Mammary epithelial cell (primary cell): ENCODE measurements at regions not wholly inside any gene's neighbourhood (a gene's known extent, or its start where the extent isn't known, plus 50 kb on each side); places are given as distances from the start of the nearest gene placed in this dataset.

Experiments
- EZH2 ChIP-seq: IDR thresholded peaks from 2 replicates; pipeline ENCODE4 v1.6.1; 2012; ENCODE audit warnings: low read length, inconsistent platforms, borderline replicate concordance
- TF ChIP-seq, protein P1 (sequence below), 2 donors: IDR thresholded peaks in 1 of 2; conservative IDR thresholded peaks in 1 of 2; 2 replicates each; pipeline ENCODE4 v1.5.1; 2011 to 2012; ENCODE audit warnings: inconsistent platforms in 2 of 2, low read length in 2 of 2, mild to moderate bottlenecking in 2 of 2, control low read depth in 1 of 2, low read depth in 1 of 2; ENCODE audit not compliant: insufficient read depth in 1 of 2; ENCODE audit errors: extremely low read depth in 1 of 2

DNA sequence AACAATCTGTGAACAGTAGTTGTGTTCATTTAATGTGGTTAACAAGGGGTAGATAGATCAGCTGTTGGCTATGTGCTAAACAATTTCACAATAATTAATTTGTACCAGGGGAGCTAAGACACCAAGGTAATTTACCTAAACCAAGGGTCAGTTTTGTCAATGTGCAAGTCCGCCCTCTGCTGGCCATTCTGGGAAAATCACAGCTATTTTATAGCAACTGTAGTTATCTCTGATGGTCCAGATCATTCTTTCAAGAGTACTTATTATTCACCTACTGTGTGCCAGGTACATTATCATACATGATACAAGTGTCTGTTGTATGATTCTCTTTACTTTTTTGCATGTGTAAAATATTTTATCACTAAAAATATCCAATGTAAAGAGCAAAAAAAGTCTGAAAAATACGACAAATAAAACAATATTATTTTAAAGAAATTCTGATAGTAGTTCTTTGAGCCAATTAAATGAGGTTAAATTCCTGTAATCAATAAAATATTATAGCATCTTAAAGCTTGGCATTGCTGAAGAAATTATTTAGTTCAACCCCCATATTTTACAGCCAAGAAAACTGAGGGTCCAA lies 312.3 kb upstream of the FAM78B start:
- TF ChIP-seq, protein P1, sequence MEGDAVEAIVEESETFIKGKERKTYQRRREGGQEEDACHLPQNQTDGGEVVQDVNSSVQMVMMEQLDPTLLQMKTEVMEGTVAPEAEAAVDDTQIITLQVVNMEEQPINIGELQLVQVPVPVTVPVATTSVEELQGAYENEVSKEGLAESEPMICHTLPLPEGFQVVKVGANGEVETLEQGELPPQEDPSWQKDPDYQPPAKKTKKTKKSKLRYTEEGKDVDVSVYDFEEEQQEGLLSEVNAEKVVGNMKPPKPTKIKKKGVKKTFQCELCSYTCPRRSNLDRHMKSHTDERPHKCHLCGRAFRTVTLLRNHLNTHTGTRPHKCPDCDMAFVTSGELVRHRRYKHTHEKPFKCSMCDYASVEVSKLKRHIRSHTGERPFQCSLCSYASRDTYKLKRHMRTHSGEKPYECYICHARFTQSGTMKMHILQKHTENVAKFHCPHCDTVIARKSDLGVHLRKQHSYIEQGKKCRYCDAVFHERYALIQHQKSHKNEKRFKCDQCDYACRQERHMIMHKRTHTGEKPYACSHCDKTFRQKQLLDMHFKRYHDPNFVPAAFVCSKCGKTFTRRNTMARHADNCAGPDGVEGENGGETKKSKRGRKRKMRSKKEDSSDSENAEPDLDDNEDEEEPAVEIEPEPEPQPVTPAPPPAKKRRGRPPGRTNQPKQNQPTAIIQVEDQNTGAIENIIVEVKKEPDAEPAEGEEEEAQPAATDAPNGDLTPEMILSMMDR (conservative IDR thresholded peaks at IDR 0.05 in 1 of 2, IDR thresholded peaks at IDR 0.05 in 1 of 2; ENCODE audit: extremely low read depth in 1 of 2, insufficient read depth in 1 of 2, low read depth in 1 of 2, low read length in 2 of 2): peak; percentile 67 to 70
- no peak for TF ChIP-seq EZH2
